Dendritic cell treated with granulocyte-macrophage colony-stimulating factor and Interleukin-4, amounts not matched to agents 40 ng/mL and 50 ng/mL, for 4 days (primary cell): ENCODE measurements at regions not wholly inside any gene's neighbourhood (a gene's known extent, or its start where the extent isn't known, plus 50 kb on each side); places are given as distances from the start of the nearest gene placed in this dataset.

ENCODE experiments used
- H3K27ac Mint-ChIP-seq: one replicate; pipeline ENCODE4 v1.8.0; 2022; ENCODE audit warnings: mild to moderate bottlenecking, mixed read lengths
- H3K27me3 Mint-ChIP-seq: one replicate; pipeline ENCODE4 v1.8.0; 2022; ENCODE audit warnings: mild to moderate bottlenecking, mixed read lengths
- H3K36me3 Mint-ChIP-seq: one replicate; pipeline ENCODE4 v1.8.0; 2022; ENCODE audit warnings: low read depth, mixed read lengths
- H3K4me1 Mint-ChIP-seq: one replicate; pipeline ENCODE4 v1.8.0; 2022; ENCODE audit warnings: low read depth, mixed read lengths
- H3K4me3 Mint-ChIP-seq: one replicate; pipeline ENCODE4 v1.8.0; 2022; ENCODE audit warnings: mild to moderate bottlenecking, moderate library complexity, mixed read lengths
- H3K9me3 Mint-ChIP-seq: one replicate; pipeline ENCODE4 v1.8.0; 2022; ENCODE audit warnings: mixed read lengths
- intact Hi-C: fragments of 100-400 bp; cut with micrococcal nuclease; formaldehyde crosslinking; loops from one replicate; pipeline ENCODE4 v1.15.0; 2022

DNA sequence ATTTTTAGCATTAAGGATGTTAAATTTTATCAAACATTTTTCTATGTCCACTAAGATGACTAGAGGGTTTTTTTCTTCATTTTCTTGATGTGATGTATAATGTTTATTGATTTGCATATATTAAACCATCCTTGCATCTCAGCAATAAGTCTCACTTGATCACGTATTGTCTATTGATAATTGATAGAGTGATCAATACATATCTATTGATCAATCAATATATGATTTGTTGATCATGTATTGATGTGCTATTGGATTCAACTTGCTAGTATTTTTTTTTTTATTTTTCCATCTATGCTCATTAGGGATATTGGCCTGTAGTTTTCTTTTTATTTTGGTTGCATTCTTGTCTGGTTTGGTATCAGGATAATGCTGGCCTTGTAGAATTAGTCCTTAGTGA is 2202.0 kb downstream of the PCDH9 start:
- Mint-ChIP-seq H3K4me1 (no peaks in the 10 kb centered on the region), H3K27ac (no peak overlapping the region), H3K4me3 (no peak overlapping the region), H3K36me3 (no peaks in the 10 kb centered on the region), H3K27me3 (no peaks in the 10 kb centered on the region), H3K9me3 (peaks cover 48% of the 10 kb centered on the region)
- intact Hi-C loops = no loop called here

DNA sequence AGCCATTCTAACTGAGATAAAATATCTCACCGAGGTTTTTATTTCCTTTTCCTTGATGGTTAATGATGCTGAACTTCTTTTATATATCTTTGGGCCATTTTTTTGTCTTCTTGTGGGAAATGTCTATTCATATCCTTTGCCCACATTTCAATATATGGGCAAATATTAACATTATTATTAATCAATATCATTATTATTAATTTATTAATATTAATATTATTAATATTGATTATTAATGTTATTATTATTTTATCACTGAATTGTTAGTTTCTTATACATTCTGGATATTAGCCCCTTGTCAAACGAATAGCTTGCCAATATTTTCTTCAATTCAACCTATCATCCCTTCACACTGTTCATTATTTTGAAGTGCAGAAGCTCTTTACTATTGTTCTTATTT is 2203.6 kb downstream of the PCDH9 start:
- H3K36me3 Mint-ChIP-seq = no peaks in the 10 kb centered on the region
- H3K4me3 Mint-ChIP-seq = no peak overlapping the region
- H3K9me3 Mint-ChIP-seq = peaks cover 48% of the 10 kb centered on the region
- H3K27me3 Mint-ChIP-seq = no peaks in the 10 kb centered on the region
- H3K27ac Mint-ChIP-seq = no peak overlapping the region
- H3K4me1 Mint-ChIP-seq = no peaks in the 10 kb centered on the region
- intact Hi-C loops = no loop called here

- Mint-ChIP-seq H3K27ac (no peak overlapping the region), H3K9me3 (peaks cover 10% of the 10 kb centered on the region), H3K27me3 (no peaks in the 10 kb centered on the region), H3K4me3 (no peak overlapping the region), H3K36me3 (no peaks in the 10 kb centered on the region), H3K4me1 (no peaks in the 10 kb centered on the region)
- intact Hi-C loops = no loop called here
Observed at GRCh38 chr13:65011378-65011777, 2218.8 kb downstream of the PCDH9 start.

- no peak overlapping the region for H3K27ac Mint-ChIP-seq
- H3K4me3 Mint-ChIP-seq = no peak overlapping the region
- intact Hi-C loops = no loop called here
- H3K9me3 Mint-ChIP-seq = peaks cover 17% of the 10 kb centered on the region
- H3K4me1 Mint-ChIP-seq = no peaks in the 10 kb centered on the region
- H3K27me3 Mint-ChIP-seq = no peaks in the 10 kb centered on the region
- H3K36me3 Mint-ChIP-seq = no peaks in the 10 kb centered on the region
Observed at GRCh38 chr13:64997438-64997837, 2232.7 kb downstream of the PCDH9 start.

DNA sequence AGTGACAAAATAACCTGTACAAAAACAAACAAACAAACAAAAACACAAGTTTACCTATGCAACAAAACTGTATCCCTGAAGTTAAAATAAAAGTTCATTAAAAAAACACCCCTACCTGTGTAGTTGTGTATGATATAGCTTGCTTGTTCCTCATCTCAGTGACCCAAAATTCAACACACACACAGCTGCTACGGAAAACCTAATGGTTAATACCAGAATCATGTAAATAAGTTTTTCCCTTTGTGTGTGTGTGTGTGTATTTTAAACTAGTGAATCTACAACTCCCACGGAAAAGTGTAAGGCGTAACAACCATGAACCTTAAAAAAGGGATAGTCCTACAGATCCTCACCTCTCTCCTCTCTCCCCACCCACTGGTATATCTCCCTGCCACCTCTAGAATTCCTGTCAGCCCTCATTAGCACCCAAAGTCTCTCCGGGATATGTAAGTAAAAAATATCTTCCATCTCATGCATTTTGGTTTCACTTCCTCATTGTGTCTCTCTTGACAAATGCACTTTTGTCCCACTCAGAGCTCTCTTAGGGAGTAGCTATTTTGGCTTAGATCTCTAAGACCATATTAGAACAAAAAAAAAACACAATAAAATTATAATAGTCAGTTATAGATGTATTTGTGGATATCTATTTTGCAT is 2236.5 kb downstream of the PCDH9 start:
- Mint-ChIP-seq H3K4me3 (no peak overlapping the region), H3K9me3 (peaks cover 17% of the 10 kb centered on the region)

DNA sequence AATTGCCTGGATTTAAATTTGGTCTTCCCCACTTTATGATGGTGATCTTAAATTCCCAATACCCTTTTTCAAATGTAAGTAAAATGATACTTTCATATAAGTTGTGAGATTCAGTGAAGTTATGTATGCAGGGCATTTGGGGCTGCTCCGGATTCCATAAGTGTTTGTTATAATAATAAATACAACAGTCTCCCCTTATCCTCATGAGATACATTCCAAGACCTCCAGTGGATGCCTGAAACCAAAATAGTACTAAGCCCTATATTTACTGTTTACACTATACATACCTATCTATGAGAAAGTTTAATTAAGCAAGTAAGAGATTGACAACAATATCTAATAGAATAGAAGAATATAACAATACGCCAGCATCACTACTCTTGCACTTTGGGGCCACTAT is 2237.8 kb downstream of the PCDH9 start:
- H3K4me3 Mint-ChIP-seq = no peak overlapping the region
- no peak overlapping the region for H3K27ac Mint-ChIP-seq
- H3K36me3 Mint-ChIP-seq = no peaks in the 10 kb centered on the region
- intact Hi-C loops = no loop called here
- no peaks in the 10 kb centered on the region for H3K27me3 Mint-ChIP-seq
- H3K9me3 Mint-ChIP-seq = peaks cover 17% of the 10 kb centered on the region
- no peaks in the 10 kb centered on the region for H3K4me1 Mint-ChIP-seq

More for the DNA sequence above, 2236.5 kb downstream of the PCDH9 start:
- Mint-ChIP-seq H3K36me3 (no peaks in the 10 kb centered on the region), H3K4me1 (no peaks in the 10 kb centered on the region), H3K27ac (no peak overlapping the region), H3K27me3 (no peaks in the 10 kb centered on the region)
- intact Hi-C loops = no loop called here

GRCh38 chr13:64985075-64985474 is 2245.1 kb downstream of the PCDH9 start:
- H3K27ac Mint-ChIP-seq = no peak overlapping the region
- H3K4me1 Mint-ChIP-seq = no peaks in the 10 kb centered on the region
- no peak overlapping the region for H3K4me3 Mint-ChIP-seq
- H3K9me3 Mint-ChIP-seq = peaks cover 33% of the 10 kb centered on the region
- intact Hi-C loops = no loop called here
- H3K27me3 Mint-ChIP-seq = no peaks in the 10 kb centered on the region
- H3K36me3 Mint-ChIP-seq = no peaks in the 10 kb centered on the region

DNA sequence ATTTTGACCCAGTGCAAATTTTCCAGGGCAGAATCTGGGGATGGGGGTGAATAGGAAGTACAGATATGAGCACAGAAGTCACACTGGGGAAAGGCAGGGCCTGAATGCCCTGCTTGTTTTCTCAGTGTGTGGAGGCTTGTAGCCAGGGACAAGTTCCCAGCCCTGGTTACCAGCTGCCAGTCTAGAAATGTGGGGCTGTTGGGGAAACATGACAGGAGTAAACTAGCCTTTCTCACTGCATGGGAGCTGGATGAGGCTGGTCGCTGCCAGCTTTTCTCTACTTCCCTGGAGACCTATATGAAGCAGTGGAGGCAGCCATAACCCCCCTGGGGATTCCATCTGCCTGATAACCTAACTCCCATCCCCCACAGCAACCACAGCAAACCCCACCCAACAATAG is 2267.7 kb downstream of the PCDH9 start:
- peaks cover 63% of the 10 kb centered on the region for H3K9me3 Mint-ChIP-seq
- H3K4me1 Mint-ChIP-seq = no peaks in the 10 kb centered on the region
- no peak overlapping the region for H3K4me3 Mint-ChIP-seq
- no peaks in the 10 kb centered on the region for H3K27me3 Mint-ChIP-seq
- intact Hi-C loops = no loop called here
- H3K27ac Mint-ChIP-seq = no peak overlapping the region
- no peaks in the 10 kb centered on the region for H3K36me3 Mint-ChIP-seq

GRCh38 chr13:64959276-64959675 is 2270.9 kb downstream of the PCDH9 start:
- Mint-ChIP-seq H3K27me3 (no peaks in the 10 kb centered on the region), H3K27ac (no peak overlapping the region), H3K36me3 (no peaks in the 10 kb centered on the region), H3K4me1 (no peaks in the 10 kb centered on the region), H3K4me3 (no peak overlapping the region), H3K9me3 (peaks cover 55% of the 10 kb centered on the region)
- intact Hi-C loops = no loop called here

- peaks cover 52% of the 10 kb centered on the region for H3K9me3 Mint-ChIP-seq
- intact Hi-C loops = no loop called here
- no peak overlapping the region for H3K4me3 Mint-ChIP-seq
- no peaks in the 10 kb centered on the region for H3K4me1 Mint-ChIP-seq
- H3K36me3 Mint-ChIP-seq = no peaks in the 10 kb centered on the region
- H3K27me3 Mint-ChIP-seq = no peaks in the 10 kb centered on the region
- no peak overlapping the region for H3K27ac Mint-ChIP-seq
Observed at GRCh38 chr13:64958106-64958505, 2272.0 kb downstream of the PCDH9 start.

DNA sequence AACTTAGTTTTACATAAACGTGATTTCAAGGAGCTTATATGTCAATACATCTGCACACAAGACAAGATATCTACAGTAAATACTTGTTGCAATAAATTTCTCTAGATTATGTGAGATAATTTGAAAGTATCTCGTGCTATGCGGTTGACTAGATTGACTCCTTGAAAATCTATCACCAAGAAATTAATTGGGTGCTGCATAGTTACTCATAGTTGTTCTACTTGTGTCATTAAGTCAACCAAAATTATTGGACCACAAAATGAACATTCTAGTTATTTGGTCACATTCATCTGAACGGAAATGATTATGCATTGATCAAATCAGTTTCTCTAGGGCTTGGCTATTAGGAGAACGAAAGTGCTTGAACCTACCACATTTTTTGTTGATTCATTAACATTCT is 2291.5 kb downstream of the PCDH9 start:
- Mint-ChIP-seq H3K4me3 (no peak overlapping the region), H3K27ac (no peak overlapping the region), H3K27me3 (no peaks in the 10 kb centered on the region), H3K9me3 (peaks cover 8% of the 10 kb centered on the region), H3K36me3 (no peaks in the 10 kb centered on the region), H3K4me1 (no peaks in the 10 kb centered on the region)
- intact Hi-C loops = no loop called here

DNA sequence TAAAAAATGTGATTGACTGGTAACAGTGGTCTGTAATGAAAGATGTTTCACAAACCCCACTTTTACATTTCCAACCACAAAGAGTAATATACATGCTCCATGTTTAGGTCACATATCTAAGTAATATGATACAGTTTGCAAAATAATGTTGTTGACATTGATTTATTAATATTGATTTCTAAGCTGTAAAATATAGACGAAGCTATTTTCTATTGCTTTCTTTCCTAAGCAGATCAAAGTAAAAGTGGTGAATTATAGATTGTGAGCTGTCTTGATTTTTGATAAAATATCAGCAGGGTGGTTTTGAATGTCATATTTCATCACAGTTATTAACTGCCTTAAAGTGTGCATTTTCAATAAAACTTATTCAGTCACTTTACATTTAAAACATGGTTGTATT is 2292.8 kb downstream of the PCDH9 start:
- intact Hi-C loops = no loop called here
- H3K9me3 Mint-ChIP-seq = peaks cover 8% of the 10 kb centered on the region
- H3K4me3 Mint-ChIP-seq = no peak overlapping the region
- H3K4me1 Mint-ChIP-seq = no peaks in the 10 kb centered on the region
- no peak overlapping the region for H3K27ac Mint-ChIP-seq
- no peaks in the 10 kb centered on the region for H3K27me3 Mint-ChIP-seq
- no peaks in the 10 kb centered on the region for H3K36me3 Mint-ChIP-seq

DNA sequence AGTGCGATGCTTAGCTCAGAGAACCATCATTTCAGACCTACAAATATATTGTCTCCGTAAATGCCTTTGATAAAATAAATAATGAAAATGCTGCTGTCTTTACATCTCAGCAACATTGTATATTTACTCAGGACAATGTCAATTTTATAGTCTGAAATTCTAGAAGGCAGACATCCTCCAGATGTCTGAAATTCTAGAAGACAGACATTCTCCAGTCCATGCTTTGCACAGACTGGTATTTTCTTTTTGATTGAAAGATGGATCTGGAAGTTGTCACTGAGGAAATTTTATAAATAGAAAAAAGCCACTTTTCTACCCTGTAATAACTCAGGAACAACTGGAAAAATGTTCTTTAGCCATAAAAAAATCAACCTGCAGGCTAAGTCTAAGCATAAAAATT is 2293.3 kb downstream of the PCDH9 start:
- Mint-ChIP-seq H3K4me1 (no peaks in the 10 kb centered on the region), H3K9me3 (peaks cover 8% of the 10 kb centered on the region), H3K27me3 (no peaks in the 10 kb centered on the region), H3K27ac (no peak overlapping the region), H3K36me3 (no peaks in the 10 kb centered on the region), H3K4me3 (no peak overlapping the region)
- intact Hi-C loops = no loop called here

DNA sequence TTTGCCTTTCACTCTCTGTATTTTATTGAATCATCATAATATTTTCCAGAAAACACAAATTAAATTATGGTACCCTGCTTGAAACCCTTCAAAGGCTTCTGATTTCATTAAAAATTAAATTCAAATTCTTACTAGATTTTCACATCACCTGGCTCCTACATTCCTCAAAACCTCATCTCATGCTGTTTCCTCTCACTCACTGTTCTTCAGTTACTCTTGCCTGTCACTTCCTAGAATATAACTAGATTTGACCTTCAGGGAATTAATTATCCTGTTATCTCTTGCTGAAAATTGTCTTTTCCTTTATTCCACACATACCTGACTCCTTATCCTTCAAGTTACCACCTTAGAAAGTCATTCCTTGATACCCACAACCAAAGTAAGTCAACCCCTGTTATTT is 2294.7 kb downstream of the PCDH9 start:
- no peaks in the 10 kb centered on the region for H3K27me3 Mint-ChIP-seq
- H3K4me3 Mint-ChIP-seq = no peak overlapping the region
- intact Hi-C loops = no loop called here
- peaks cover 8% of the 10 kb centered on the region for H3K9me3 Mint-ChIP-seq
- H3K36me3 Mint-ChIP-seq = no peaks in the 10 kb centered on the region
- no peak overlapping the region for H3K27ac Mint-ChIP-seq
- no peaks in the 10 kb centered on the region for H3K4me1 Mint-ChIP-seq

- intact Hi-C loops = no loop called here
- no peak overlapping the region for H3K27ac Mint-ChIP-seq
- no peaks in the 10 kb centered on the region for H3K27me3 Mint-ChIP-seq
- no peak overlapping the region for H3K4me3 Mint-ChIP-seq
- no peaks in the 10 kb centered on the region for H3K36me3 Mint-ChIP-seq
- no peaks in the 10 kb centered on the region for H3K4me1 Mint-ChIP-seq
- peaks cover 8% of the 10 kb centered on the region for H3K9me3 Mint-ChIP-seq
Observed at GRCh38 chr13:64934569-64935362, 2295.4 kb downstream of the PCDH9 start.
